Body of pancreas (tissue), 4 donors: ENCODE measurements at regions not wholly inside any gene's neighbourhood (a gene's known extent, or its start where the extent isn't known, plus 50 kb on each side); places are given as distances from the start of the nearest gene placed in this dataset.

Source experiments
- ATAC-seq: fragments of 150-250 bp; one replicate; pipeline ENCODE4 v1.9.1; 2016
- DNase-seq, 4 donors: peaks; one replicate each; pipeline ENCODE4 v3.0.0-alpha.2; 2019
- H3K27ac ChIP-seq, 4 donors: fragments of 200-600 bp; sonication (generic); 1 replicate in 3 of 4; 2 replicates in 1 of 4; pipeline versions ENCODE4 v1.5.1 to v1.6.1; 2016 to 2019; ENCODE audit warnings: mild to moderate bottlenecking in 1 of 4, mixed read lengths in 1 of 4, moderate library complexity in 1 of 4
- H3K27me3 ChIP-seq, 2 donors: fragments of 200-600 bp; sonication (generic); one replicate each; pipeline ENCODE4 v1.6.0; 2016; ENCODE audit warnings: mild to moderate bottlenecking in 1 of 2
- H3K36me3 ChIP-seq, 2 donors: fragments of 200-600 bp; sonication (generic); replicated peaks in 1 of 2; 2 replicates each; pipeline ENCODE4 v1.5.1; 2016; ENCODE audit warnings: low read depth in 2 of 2; ENCODE audit not compliant: insufficient read depth in 1 of 2
- H3K4me1 ChIP-seq: fragments of 200-600 bp; sonication (generic); one replicate; pipeline ENCODE4 v1.6.0; 2016
- H3K4me3 ChIP-seq, 2 donors: fragments of 200-600 bp; sonication (generic); 1 replicate in 1 of 2; 2 replicates in 1 of 2; pipeline ENCODE4 v1.5.1; 2016 to 2019
- H3K9me3 ChIP-seq, 3 donors: fragments of 200-600 bp; sonication (generic); 1 replicate in 2 of 3; 2 replicates in 1 of 3; pipeline ENCODE4 v1.5.1; 2016
- POLR2A ChIP-seq, 3 donors: fragments of 450-650 bp; IDR thresholded peaks; one replicate each; pipeline ENCODE4 v1.6.1; 2016; ENCODE audit warnings: antibody characterized with exemption in 3 of 3, mild to moderate bottlenecking in 2 of 3
- WGBS, 2 donors: methylation state at CpG; one replicate each; pipeline ENCODE4 v1.1.5; 2017; 5-methylcytosine and 5-hydroxymethylcytosine counted together
- intact Hi-C: fragments of 100-400 bp; cut with DNase I; formaldehyde crosslinking; loops from one replicate; pipeline ENCODE4 v1.15.1; 2023
- TF ChIP-seq, protein P1 (sequence below), 7 experiments: fragments of 450-650 bp in 4 of 7; fragments of 200-600 bp in 3 of 7; sonication (generic) in 3 of 7; IDR thresholded peaks; one replicate each; pipeline ENCODE4 v1.5.1; 2016 to 2019; ENCODE audit warnings: antibody characterized with exemption in 7 of 7

DNA sequence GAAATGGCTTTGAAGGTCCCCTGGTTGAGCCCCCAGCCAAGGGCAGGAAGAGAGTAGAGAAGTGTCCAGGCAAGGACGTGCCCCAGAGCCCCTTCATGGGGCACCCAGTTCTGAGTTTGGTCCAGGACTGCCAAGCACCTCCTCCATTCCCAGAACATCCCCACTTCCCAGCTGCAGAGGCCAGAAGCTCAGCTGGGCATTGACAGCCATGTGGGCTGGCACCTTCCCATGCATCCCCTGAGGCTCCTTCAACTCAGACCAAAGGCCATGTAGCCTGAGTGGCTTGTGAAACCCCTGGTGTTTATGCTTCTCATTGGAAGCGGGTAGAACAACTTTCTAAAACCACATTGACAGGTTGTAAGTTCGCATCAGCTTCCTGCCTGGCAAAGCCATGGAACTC is 789.6 kb downstream of the TBC1D22A start:
- intact Hi-C loops = no loop called here
- Histone ChIP-seq H3K27ac (no peak overlapping the region), H3K4me1 (no peaks in the 10 kb centered on the region), H3K4me3 (no peak overlapping the region), H3K27me3 (no peaks in the 10 kb centered on the region), H3K36me3 (no peaks in the 10 kb centered on the region), H3K9me3 (no peaks in the 10 kb centered on the region)
- DNase-seq = no peak
- no peak for ATAC-seq
- WGBS, 2 donors = 51 to 64% methylated on average over 3 of the region's 3 CpGs
- TF ChIP-seq POLR2A (IDR thresholded peaks at IDR 0.05) = no peak
- TF ChIP-seq, protein P1, sequence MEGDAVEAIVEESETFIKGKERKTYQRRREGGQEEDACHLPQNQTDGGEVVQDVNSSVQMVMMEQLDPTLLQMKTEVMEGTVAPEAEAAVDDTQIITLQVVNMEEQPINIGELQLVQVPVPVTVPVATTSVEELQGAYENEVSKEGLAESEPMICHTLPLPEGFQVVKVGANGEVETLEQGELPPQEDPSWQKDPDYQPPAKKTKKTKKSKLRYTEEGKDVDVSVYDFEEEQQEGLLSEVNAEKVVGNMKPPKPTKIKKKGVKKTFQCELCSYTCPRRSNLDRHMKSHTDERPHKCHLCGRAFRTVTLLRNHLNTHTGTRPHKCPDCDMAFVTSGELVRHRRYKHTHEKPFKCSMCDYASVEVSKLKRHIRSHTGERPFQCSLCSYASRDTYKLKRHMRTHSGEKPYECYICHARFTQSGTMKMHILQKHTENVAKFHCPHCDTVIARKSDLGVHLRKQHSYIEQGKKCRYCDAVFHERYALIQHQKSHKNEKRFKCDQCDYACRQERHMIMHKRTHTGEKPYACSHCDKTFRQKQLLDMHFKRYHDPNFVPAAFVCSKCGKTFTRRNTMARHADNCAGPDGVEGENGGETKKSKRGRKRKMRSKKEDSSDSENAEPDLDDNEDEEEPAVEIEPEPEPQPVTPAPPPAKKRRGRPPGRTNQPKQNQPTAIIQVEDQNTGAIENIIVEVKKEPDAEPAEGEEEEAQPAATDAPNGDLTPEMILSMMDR (IDR thresholded peaks at IDR 0.05) = no peak

DNA sequence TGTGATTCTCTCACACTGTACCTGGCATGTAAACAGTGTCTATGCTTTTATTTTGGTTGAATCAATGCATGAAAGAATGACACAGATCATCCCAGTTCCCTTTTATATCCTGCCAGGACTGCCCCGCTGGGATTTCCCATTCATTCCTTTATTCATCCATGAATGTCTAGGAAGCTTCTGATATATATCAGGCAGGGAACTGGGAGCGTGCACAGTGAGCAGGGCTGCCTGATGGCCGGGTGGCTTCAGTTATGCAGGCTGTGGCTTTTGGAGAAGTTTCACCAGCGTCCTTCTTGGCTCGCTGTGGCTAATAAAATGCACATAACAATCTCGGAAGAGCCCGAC is 789.0 kb downstream of the TBC1D22A start:
- 48 to 69% methylated on average over 7 of the region's 7 CpGs for WGBS, 2 donors
- ATAC-seq = no peak
- H3K27me3 ChIP-seq = no peaks in the 10 kb centered on the region

DNA sequence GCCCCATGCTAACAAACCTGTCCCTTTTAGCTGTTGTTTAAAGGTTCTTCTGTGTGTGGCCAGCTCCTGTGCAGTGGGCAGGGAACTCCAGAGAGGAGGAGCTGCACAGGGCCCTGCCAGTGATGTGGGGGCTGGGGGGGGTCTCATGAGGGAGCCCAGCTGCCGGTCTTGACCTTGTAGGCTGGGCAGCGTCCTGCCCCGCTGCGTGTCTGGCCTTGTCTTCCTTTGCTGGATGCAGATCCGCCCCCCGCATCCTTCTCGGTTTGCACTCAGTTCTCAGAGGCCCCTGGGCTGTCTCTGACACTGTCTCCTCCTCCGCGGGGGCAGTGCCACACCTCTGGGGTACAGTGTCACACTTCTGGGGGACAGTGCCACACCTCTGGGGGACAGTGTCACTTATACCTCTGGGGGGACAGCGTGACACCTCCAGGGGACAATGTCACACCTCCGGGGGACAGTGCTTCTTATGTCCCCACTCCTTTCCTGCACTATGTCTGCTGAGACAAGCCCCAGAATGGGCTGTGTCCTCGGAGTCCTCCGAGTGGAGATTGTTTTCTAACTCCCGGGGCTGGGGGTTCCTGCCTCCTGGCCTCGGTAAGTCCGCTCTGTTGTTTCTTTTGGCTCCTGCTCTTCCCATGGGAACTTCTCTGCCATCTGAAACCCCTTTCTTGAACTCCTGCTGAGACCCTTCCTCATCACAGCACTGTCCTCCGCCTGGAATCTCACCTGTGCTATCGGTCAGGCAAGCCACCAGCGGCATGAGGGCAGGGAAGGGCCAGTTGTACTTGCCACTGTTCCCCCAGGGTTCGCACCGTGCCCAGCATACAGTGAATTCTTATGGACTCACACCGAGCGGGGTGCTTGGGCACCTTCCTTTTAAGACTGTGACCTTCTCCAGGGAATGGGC is 788.3 kb downstream of the TBC1D22A start:
- DNase-seq (no peak), ATAC-seq (no peak)
- H3K27ac ChIP-seq = no peak overlapping the region
- no peaks in the 10 kb centered on the region for H3K9me3 ChIP-seq
- no peaks in the 10 kb centered on the region for H3K4me1 ChIP-seq
- TF ChIP-seq POLR2A (IDR thresholded peaks at IDR 0.05) = no peak
- TF ChIP-seq, protein P1 (IDR thresholded peaks at IDR 0.05) = no peak
- intact Hi-C loops = no loop called here
- no peaks in the 10 kb centered on the region for H3K27me3 ChIP-seq
- H3K36me3 ChIP-seq = no peaks in the 10 kb centered on the region
- H3K4me3 ChIP-seq = no peak overlapping the region
- WGBS, 2 donors = 25 to 33% methylated on average over 20 to 22 of the region's 23 CpGs

More for the DNA sequence above, 789.0 kb downstream of the TBC1D22A start:
- Histone ChIP-seq H3K4me1 (no peaks in the 10 kb centered on the region), H3K27ac (no peak overlapping the region), H3K4me3 (no peak overlapping the region), H3K9me3 (no peaks in the 10 kb centered on the region), H3K36me3 (no peaks in the 10 kb centered on the region)
- no peak for DNase-seq
- TF ChIP-seq POLR2A (IDR thresholded peaks at IDR 0.05) = no peak
- TF ChIP-seq, protein P1 (IDR thresholded peaks at IDR 0.05) = no peak
- intact Hi-C loops = no loop called here

DNA sequence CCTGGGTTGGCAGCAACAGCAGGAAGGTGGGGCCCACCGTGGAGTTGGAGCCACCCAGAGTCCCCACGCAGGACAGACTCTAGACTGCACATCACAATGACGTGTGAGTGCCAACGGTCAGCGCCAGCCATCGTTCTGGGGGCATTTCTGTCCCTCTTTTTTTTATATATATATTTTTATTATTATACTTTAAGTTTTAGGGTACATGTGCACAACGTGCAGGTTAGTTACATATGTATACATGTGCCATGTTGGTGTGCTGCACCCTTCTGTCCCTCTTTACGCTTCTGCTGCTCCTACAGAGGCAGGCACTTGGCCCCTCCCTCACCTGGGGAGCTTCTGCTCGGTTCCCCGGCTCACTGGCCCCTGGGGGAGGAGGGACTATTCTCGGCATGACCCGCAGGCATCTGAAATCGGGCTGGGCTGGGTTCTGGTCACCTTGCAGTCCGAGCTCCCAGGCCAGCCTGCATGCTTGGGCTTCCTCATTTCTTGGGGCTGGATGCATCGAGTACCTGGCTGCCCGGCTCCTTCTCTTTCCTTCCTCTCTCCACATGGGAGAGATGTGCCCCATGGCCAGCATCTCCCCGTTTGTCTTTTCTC is 787.4 kb downstream of the TBC1D22A start:
- ATAC-seq = no peak
- intact Hi-C loops = no loop called here

More for the DNA sequence above, 787.4 kb downstream of the TBC1D22A start:
- Histone ChIP-seq H3K9me3 (no peaks in the 10 kb centered on the region), H3K4me3 (no peak overlapping the region), H3K27ac (no peak overlapping the region), H3K27me3 (no peaks in the 10 kb centered on the region), H3K4me1 (no peaks in the 10 kb centered on the region), H3K36me3 (no peaks in the 10 kb centered on the region)
- DNase-seq = no peak
- WGBS, 2 donors = 51 to 53% methylated on average over 17 of the region's 17 CpGs
- TF ChIP-seq, protein P1 (IDR thresholded peaks at IDR 0.05) = no peak
- TF ChIP-seq POLR2A (IDR thresholded peaks at IDR 0.05) = no peak
